Effector CD4-positive, alpha-beta T cell (primary cell): ENCODE measurements at regions not wholly inside any gene's neighbourhood (a gene's known extent, or its start where the extent isn't known, plus 50 kb on each side); places are given as distances from the start of the nearest gene placed in this dataset.

Experiments
- DNase-seq: peaks from one replicate; pipeline ENCODE4 v3.0.0-alpha.2; 2020

- DNase-seq = no peak
Measured at GRCh38 chrX:17206584-17206983, 168.4 kb upstream of the NHS start.

- DNase-seq = no peak
Measured at GRCh38 chrX:17214962-17215361, 160.0 kb upstream of the NHS start.

DNA sequence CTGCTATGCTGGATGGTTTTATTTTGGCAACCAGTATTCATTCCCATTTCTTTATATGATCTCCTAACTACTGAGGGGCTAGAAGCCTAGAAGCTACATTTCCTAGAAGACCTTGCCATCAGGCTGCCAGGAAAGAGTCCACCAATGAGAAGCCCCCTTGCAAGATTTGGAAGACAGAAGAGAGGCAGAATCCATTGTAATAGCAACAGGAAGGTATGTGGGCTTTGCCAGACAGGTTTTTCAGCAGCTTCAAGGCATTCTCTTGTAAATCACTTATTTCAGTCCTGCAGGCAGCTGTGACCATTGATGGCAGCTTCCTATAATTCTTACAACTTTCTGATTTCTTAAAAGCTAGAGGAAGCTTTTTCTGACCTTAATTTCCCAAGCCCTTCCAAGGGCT, 148.3 kb upstream of the NHS start:
- no peak for DNase-seq

- DNase-seq = no peak
Measured at GRCh38 chrX:17237146-17237545, 137.9 kb upstream of the NHS start.

DNA sequence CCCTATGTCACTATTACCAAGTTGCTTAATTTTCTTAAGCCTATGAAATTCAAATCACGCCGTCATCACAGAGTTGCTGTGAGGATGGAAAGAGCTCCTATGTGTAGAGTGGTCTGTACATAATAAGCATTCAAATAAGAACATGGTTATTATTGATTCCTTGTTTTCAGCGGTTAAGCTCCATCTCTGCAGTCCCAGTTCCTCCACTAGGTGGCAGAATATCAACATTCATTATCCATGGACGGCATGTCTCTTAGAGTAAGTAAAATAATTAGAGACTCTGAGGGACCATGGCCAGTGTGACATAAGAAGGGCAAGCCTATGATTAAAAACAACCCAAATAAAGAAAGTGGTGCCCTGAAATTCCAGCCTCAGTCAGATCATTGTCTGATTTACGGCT, 132.5 kb upstream of the NHS start:
- peak; percentile 5 for DNase-seq

- DNase-seq = no peak
Measured at GRCh38 chrX:17247144-17247543, 127.9 kb upstream of the NHS start.

DNA sequence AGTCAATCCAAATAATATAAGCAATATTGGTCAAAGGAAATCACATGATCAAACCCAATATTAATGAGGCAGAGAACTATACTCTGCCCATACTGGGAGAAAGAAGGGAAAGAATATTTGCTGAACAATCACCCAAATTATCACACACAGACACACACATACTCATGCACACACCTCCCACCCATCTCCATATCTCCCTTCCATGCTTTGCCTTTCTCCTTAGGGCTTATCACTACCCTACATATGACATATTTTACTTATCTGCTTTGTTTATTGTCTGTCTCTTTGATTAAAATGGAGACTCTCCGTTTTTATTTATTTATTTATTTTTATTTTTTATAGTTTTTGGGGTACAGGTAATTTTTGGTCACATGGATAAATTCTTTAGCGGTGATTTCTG, 112.9 kb upstream of the NHS start:
- DNase-seq = no peak

GRCh38 chrX:17266136-17266535, 108.9 kb upstream of the NHS start:
- DNase-seq = no peak

GRCh38 chrX:17278961-17279360, 96.0 kb upstream of the NHS start:
- no peak for DNase-seq

DNA sequence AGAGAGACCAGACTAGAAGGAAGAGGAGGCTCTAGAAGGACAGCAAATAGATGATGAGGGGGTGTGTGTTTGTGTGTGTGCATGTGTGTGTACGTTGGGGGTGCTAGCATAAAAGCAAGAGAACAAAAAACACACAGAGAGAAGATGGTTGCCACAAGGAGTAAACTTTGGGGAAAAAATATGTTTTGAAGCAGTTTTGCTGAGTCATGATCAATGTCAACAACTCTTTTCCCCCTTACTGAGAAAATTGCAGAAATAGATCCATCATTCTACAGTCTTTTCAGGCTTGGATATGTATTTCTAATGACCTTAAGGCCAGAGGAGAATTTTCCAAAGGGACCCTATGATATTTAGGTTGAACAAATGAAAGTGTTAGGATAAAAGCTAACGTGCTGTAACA, 89.0 kb upstream of the NHS start:
- DNase-seq = no peak

- DNase-seq = no peak
Measured at GRCh38 chrX:17291171-17291900, 83.7 kb upstream of the NHS start.

DNA sequence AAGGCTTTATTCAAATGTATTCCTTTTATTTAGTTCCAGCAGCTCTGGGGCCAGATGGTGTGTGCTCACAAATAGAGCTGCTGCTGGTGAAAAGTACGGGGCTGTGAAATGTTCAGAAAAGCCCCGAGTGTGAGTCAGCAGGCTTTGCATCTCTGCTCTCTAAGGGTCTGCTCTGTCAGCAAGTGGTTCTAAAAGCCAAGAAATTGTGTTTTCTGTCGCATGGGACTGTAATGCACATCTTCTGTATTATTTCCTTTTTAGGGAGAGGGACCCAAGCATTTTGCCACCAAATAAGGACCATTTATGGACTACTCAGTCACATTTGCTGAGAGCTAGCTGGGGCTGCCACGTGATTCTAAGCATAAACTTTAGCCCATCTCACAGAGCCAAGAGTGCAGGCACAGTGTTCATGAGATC, 82.9 kb upstream of the NHS start:
- DNase-seq = no peak

GRCh38 chrX:17294561-17294960, 80.4 kb upstream of the NHS start:
- DNase-seq = no peak

GRCh38 chrX:17295791-17296190, 79.2 kb upstream of the NHS start:
- DNase-seq = no peak

GRCh38 chrX:17298564-17298963, 76.4 kb upstream of the NHS start:
- no peak for DNase-seq

GRCh38 chrX:17299206-17299605, 75.8 kb upstream of the NHS start:
- no peak for DNase-seq

DNA sequence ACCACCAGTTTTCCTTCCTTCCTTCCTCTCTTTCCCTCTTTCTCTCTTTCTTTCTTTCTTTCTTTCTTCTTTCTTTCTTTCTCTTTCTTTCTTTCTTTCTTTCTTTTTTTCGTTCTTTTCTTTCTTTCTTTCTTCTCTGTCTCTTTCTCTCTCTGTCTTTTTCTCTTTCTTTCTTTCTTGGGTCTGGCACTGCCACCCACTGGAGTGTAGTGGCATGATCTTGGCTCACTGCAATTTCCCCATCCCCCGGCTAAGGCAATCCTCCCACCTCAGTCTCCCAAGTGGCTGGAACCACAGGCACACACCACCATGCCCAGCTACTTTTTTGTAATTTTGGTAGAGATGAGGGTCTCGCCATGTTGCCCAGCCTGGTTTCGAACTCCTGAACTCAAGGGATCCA, 51.6 kb upstream of the NHS start:
- DNase-seq = no peak
